ENCODE measurements at regions not wholly inside any gene's neighbourhood (a gene's known extent, or its start where the extent isn't known, plus 50 kb on each side); places are given as distances from the start of the nearest gene placed in this dataset.

- H3K4me3 ChIP-seq (ENCODE audit: low read depth, low read length) = no peak overlapping the region
- no peak for DNase-seq (ENCODE audit: low read depth)
- no peak for TF ChIP-seq CTCF (IDR thresholded peaks at IDR 0.05; ENCODE audit: insufficient read depth, low read length, poor library complexity, severe bottlenecking)
- no peaks in the 10 kb centered on the region for H3K36me3 ChIP-seq (ENCODE audit: control insufficient read depth, insufficient read depth, low read length)
- no peaks in the 10 kb centered on the region for H3K27me3 ChIP-seq (ENCODE audit: control insufficient read depth, insufficient read depth, low read length)
These were observed 65.9 kb upstream of the MANEA start for GRCh38 chr6:95511404-95511803.

GRCh38 chr6:95515975-95516374 lies 61.4 kb upstream of the MANEA start:
- no peaks in the 10 kb centered on the region for H3K27me3 ChIP-seq (ENCODE audit: control insufficient read depth, insufficient read depth, low read length)
- no peak for DNase-seq (ENCODE audit: low read depth)
- H3K36me3 ChIP-seq (ENCODE audit: control insufficient read depth, insufficient read depth, low read length) = no peaks in the 10 kb centered on the region
- no peak overlapping the region for H3K4me3 ChIP-seq (ENCODE audit: low read depth, low read length)
- TF ChIP-seq CTCF (IDR thresholded peaks at IDR 0.05; ENCODE audit: insufficient read depth, low read length, poor library complexity, severe bottlenecking) = no peak

GRCh38 chr6:95517004-95517403 lies 60.3 kb upstream of the MANEA start:
- TF ChIP-seq CTCF (IDR thresholded peaks at IDR 0.05; ENCODE audit: insufficient read depth, low read length, poor library complexity, severe bottlenecking) = no peak
- no peaks in the 10 kb centered on the region for H3K36me3 ChIP-seq (ENCODE audit: control insufficient read depth, insufficient read depth, low read length)
- no peak for DNase-seq (ENCODE audit: low read depth)
- H3K4me3 ChIP-seq (ENCODE audit: low read depth, low read length) = no peak overlapping the region
- no peaks in the 10 kb centered on the region for H3K27me3 ChIP-seq (ENCODE audit: control insufficient read depth, insufficient read depth, low read length)

- TF ChIP-seq CTCF (IDR thresholded peaks at IDR 0.05; ENCODE audit: insufficient read depth, low read length, poor library complexity, severe bottlenecking) = no peak
- Histone ChIP-seq H3K27me3 (ENCODE audit: control insufficient read depth, insufficient read depth, low read length) (no peaks in the 10 kb centered on the region), H3K36me3 (ENCODE audit: control insufficient read depth, insufficient read depth, low read length) (no peaks in the 10 kb centered on the region), H3K4me3 (ENCODE audit: low read depth, low read length) (no peak overlapping the region)
- no peak for DNase-seq (ENCODE audit: low read depth)
These were observed 59.8 kb upstream of the MANEA start for GRCh38 chr6:95517568-95517967.

GRCh38 chr6:95518630-95519227 lies 58.6 kb upstream of the MANEA start:
- no peak for DNase-seq (ENCODE audit: low read depth)
- Histone ChIP-seq H3K4me3 (ENCODE audit: low read depth, low read length) (no peak overlapping the region), H3K36me3 (ENCODE audit: control insufficient read depth, insufficient read depth, low read length) (no peaks in the 10 kb centered on the region), H3K27me3 (ENCODE audit: control insufficient read depth, insufficient read depth, low read length) (no peaks in the 10 kb centered on the region)
- no peak for TF ChIP-seq CTCF (IDR thresholded peaks at IDR 0.05; ENCODE audit: insufficient read depth, low read length, poor library complexity, severe bottlenecking)
